Neural cell (in vitro differentiated cells): ENCODE measurements at regions not wholly inside any gene's neighbourhood (a gene's known extent, or its start where the extent isn't known, plus 50 kb on each side); places are given as distances from the start of the nearest gene placed in this dataset.

Source experiments
- H2AFZ ChIP-seq: fragments of 200-600, 300-800 bp; sonication (generic), shearing (Covaris generic); 2 replicates; pipeline ENCODE4 v1.6.0; 2014; ENCODE audit warnings: low read depth, mild to moderate bottlenecking, antibody characterized with exemption, low read length, moderate library complexity
- H3F3A ChIP-seq: fragments of 200-600 bp; shearing (Covaris generic); 2 replicates; pipeline ENCODE4 v1.6.1; 2016; ENCODE audit warnings: mild to moderate bottlenecking, moderate library complexity, mixed read lengths, antibody characterized with exemption, low read length; ENCODE audit not compliant: insufficient read depth, poor library complexity, severe bottlenecking
- H3K27ac ChIP-seq: fragments of 200-600, 300-800 bp; sonication (generic), shearing (Covaris generic); 2 replicates; pipeline ENCODE4 v1.5.1; 2014; ENCODE audit warnings: mild to moderate bottlenecking, low read length, moderate library complexity
- H3K27me3 ChIP-seq: fragments of 300-800, 200-600 bp; sonication (generic), shearing (Covaris generic); 2 replicates; pipeline ENCODE4 v1.6.0; 2014; ENCODE audit warnings: mild to moderate bottlenecking, low read depth, low read length, moderate library complexity; ENCODE audit not compliant: insufficient read depth
- H3K36me3 ChIP-seq: fragments of 300-800, 200-600 bp; sonication (generic), shearing (Covaris generic); 2 replicates; pipeline ENCODE4 v1.5.1; 2014; ENCODE audit warnings: mild to moderate bottlenecking, antibody characterized with exemption, low read length, moderate library complexity; ENCODE audit not compliant: insufficient read depth
- H3K4me2 ChIP-seq: fragments of 300-800, 200-600 bp; sonication (generic), shearing (Covaris generic); 2 replicates; pipeline ENCODE4 v1.6.0; 2014; ENCODE audit warnings: mild to moderate bottlenecking, low read length
- H3K4me3 ChIP-seq: fragments of 300-800, 200-600 bp; sonication (generic), shearing (Covaris generic); 2 replicates; pipeline ENCODE4 v1.5.1; 2014; ENCODE audit warnings: mild to moderate bottlenecking, low read length, moderate library complexity
- H3K79me2 ChIP-seq: fragments of 200-600 bp; shearing (Covaris generic); replicated peaks from 2 replicates; pipeline ENCODE4 v1.6.0; 2014; ENCODE audit warnings: mild to moderate bottlenecking, low read length, moderate library complexity; ENCODE audit not compliant: insufficient read depth
- H3K9ac ChIP-seq: fragments of 300-800, 200-600 bp; sonication (generic), shearing (Covaris generic); 2 replicates; pipeline ENCODE4 v1.6.1; 2016; ENCODE audit warnings: mild to moderate bottlenecking, low read length, mixed read lengths
- H3K9me2 ChIP-seq: fragments of 200-600 bp; shearing (Covaris generic); 2 replicates; pipeline ENCODE4 v1.6.1; 2016; ENCODE audit warnings: mild to moderate bottlenecking, low read length, mixed read lengths; ENCODE audit not compliant: insufficient read depth
- H3K9me3 ChIP-seq: fragments of 200-600, 300-800 bp; sonication (generic), shearing (Covaris generic); 2 replicates; pipeline ENCODE4 v1.6.1; 2016; ENCODE audit warnings: mild to moderate bottlenecking, mixed run types, low read length, moderate library complexity, mixed read lengths
- H4K20me1 ChIP-seq: fragments of 200-600 bp; shearing (Covaris generic); 2 replicates; pipeline ENCODE4 v1.6.1; 2016; ENCODE audit warnings: mild to moderate bottlenecking, mixed run types; ENCODE audit not compliant: insufficient read depth
- CTCF ChIP-seq: fragments of 450-650 bp; IDR thresholded peaks from 2 replicates; pipeline ENCODE4 v1.5.1; 2014; ENCODE audit warnings: antibody characterized with exemption, mild to moderate bottlenecking, moderate library complexity; ENCODE audit not compliant: poor library complexity, severe bottlenecking
- EP300 ChIP-seq: fragments of 450-650 bp; conservative IDR thresholded peaks from 2 replicates; pipeline ENCODE4 v1.6.1; 2014; ENCODE audit warnings: antibody characterized with exemption, mild to moderate bottlenecking, moderate library complexity; ENCODE audit not compliant: poor library complexity, severe bottlenecking
- EZH2 ChIP-seq: fragments of 200-600, 300-800 bp; shearing (Covaris generic), sonication (generic); IDR thresholded peaks from 2 replicates; pipeline ENCODE4 v1.6.1; 2014; ENCODE audit warnings: antibody characterized with exemption, low read length, borderline replicate concordance, mild to moderate bottlenecking; ENCODE audit not compliant: insufficient read depth, poor library complexity, severe bottlenecking
- MXI1 ChIP-seq: fragments of 450-650 bp; conservative IDR thresholded peaks from 2 replicates; pipeline ENCODE4 v1.6.1; 2014; ENCODE audit warnings: antibody characterized with exemption, mild to moderate bottlenecking; ENCODE audit not compliant: poor library complexity, severe bottlenecking
- POLR2AphosphoS5 ChIP-seq: IDR thresholded peaks from 2 replicates; pipeline ENCODE4 v1.6.1; 2012
- RAD21 ChIP-seq: fragments of 450-650 bp; conservative IDR thresholded peaks from 2 replicates; pipeline ENCODE4 v1.6.1; 2014; ENCODE audit warnings: antibody characterized with exemption, mild to moderate bottlenecking, moderate library complexity
- REST ChIP-seq: IDR thresholded peaks from 2 replicates; pipeline ENCODE4 v1.6.1; 2012; ENCODE audit warnings: borderline replicate concordance
- SMC3 ChIP-seq: fragments of 450-650 bp; conservative IDR thresholded peaks from 2 replicates; pipeline ENCODE4 v1.6.1; 2014; ENCODE audit warnings: antibody characterized with exemption, mild to moderate bottlenecking, moderate library complexity; ENCODE audit not compliant: poor library complexity
- TAF1 ChIP-seq: IDR thresholded peaks from 2 replicates; pipeline ENCODE4 v1.6.1; 2012; ENCODE audit warnings: low read depth

- Histone ChIP-seq H3K79me2 (no peaks in the 10 kb centered on the region), H3K27me3 (no peaks in the 10 kb centered on the region), H3K9me3 (no peaks in the 10 kb centered on the region), H3K4me3 (no peak overlapping the region), H3F3A (no peaks in the 10 kb centered on the region), H3K9ac (no peak overlapping the region), H3K36me3 (no peaks in the 10 kb centered on the region), H2AFZ (no peak overlapping the region), H3K27ac (no peak overlapping the region), H3K9me2 (no peaks in the 10 kb centered on the region), H4K20me1 (no peaks in the 10 kb centered on the region), H3K4me2 (no peak overlapping the region)
- TF ChIP-seq SMC3 (no peak), REST (no peak), MXI1 (no peak), TAF1 (no peak), EZH2 (no peak), POLR2AphosphoS5 (no peak), CTCF (no peak), RAD21 (no peak), EP300 (no peak)
These were observed 104.7 kb upstream of the RAP1B start for GRCh38 chr12:68505970-68506369.

- no peaks in the 10 kb centered on the region for H3K9me3 ChIP-seq
- TF ChIP-seq RAD21 (no peak), REST (no peak), EZH2 (no peak), POLR2AphosphoS5 (no peak), MXI1 (no peak), TAF1 (no peak), EP300 (no peak), CTCF (no peak), SMC3 (no peak)
- H3K4me3 ChIP-seq, result no peak overlapping the region
- H3K79me2 ChIP-seq, result no peaks in the 10 kb centered on the region
- H3K9ac ChIP-seq, result no peak overlapping the region
- no peaks in the 10 kb centered on the region for H3K9me2 ChIP-seq
- no peaks in the 10 kb centered on the region for H4K20me1 ChIP-seq
- no peaks in the 10 kb centered on the region for H3F3A ChIP-seq
- H3K36me3 ChIP-seq, result no peaks in the 10 kb centered on the region
- H3K4me2 ChIP-seq, result no peak overlapping the region
- no peaks in the 10 kb centered on the region for H3K27me3 ChIP-seq
- no peak overlapping the region for H2AFZ ChIP-seq
- H3K27ac ChIP-seq, result no peak overlapping the region
These were observed 104.1 kb upstream of the RAP1B start for GRCh38 chr12:68506619-68507018.
